Esophagus squamous epithelium (tissue), 4 donors: ENCODE measurements at regions not wholly inside any gene's neighbourhood (a gene's known extent, or its start where the extent isn't known, plus 50 kb on each side); places are given as distances from the start of the nearest gene placed in this dataset.

Experiments
- POLR2A ChIP-seq, 4 donors: fragments of 450-650 bp; IDR thresholded peaks; one replicate each; pipeline ENCODE4 v1.6.1; 2017; ENCODE audit warnings: antibody characterized with exemption in 4 of 4, mild to moderate bottlenecking in 4 of 4, moderate library complexity in 3 of 4
- TF ChIP-seq, protein P1 (sequence below), 6 experiments: fragments of 450-650 bp in 4 of 6; fragments of 200-600 bp in 2 of 6; sonication (generic) in 2 of 6; IDR thresholded peaks; one replicate each; pipeline ENCODE4 v1.5.1; 2016 to 2019; ENCODE audit warnings: antibody characterized with exemption in 6 of 6, mild to moderate bottlenecking in 4 of 6, moderate library complexity in 4 of 6

DNA sequence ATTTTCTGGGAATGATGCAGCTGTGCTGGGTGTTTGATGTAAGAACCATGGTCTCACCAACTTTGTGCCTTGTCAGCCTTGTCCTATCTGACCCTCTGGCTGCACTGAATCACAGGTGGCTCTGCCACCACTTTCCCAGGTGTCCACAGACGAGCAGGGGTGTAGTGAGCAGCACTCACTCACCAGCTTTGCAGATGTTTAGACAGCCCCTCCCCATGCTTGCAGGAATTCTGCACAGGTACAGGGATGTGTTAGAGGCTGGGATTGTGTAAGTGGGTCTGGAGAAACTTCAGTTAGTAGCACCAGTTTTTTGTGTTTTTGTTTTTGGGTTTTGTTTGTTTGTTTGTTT lies 88.2 kb upstream of the NAA20 start:
- TF ChIP-seq, protein P1, sequence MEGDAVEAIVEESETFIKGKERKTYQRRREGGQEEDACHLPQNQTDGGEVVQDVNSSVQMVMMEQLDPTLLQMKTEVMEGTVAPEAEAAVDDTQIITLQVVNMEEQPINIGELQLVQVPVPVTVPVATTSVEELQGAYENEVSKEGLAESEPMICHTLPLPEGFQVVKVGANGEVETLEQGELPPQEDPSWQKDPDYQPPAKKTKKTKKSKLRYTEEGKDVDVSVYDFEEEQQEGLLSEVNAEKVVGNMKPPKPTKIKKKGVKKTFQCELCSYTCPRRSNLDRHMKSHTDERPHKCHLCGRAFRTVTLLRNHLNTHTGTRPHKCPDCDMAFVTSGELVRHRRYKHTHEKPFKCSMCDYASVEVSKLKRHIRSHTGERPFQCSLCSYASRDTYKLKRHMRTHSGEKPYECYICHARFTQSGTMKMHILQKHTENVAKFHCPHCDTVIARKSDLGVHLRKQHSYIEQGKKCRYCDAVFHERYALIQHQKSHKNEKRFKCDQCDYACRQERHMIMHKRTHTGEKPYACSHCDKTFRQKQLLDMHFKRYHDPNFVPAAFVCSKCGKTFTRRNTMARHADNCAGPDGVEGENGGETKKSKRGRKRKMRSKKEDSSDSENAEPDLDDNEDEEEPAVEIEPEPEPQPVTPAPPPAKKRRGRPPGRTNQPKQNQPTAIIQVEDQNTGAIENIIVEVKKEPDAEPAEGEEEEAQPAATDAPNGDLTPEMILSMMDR (IDR thresholded peaks at IDR 0.05), result no peak
- TF ChIP-seq POLR2A (IDR thresholded peaks at IDR 0.05), result no peak
